DOHH2 (cell line): ENCODE measurements at regions not wholly inside any gene's neighbourhood (a gene's known extent, or its start where the extent isn't known, plus 50 kb on each side); places are given as distances from the start of the nearest gene placed in this dataset.

Experiments
- EZH2phosphoT487 ChIP-seq: fragments of 200-600 bp; sonication (generic); IDR thresholded peaks from 2 replicates; pipeline ENCODE4 v1.6.1; 2017; ENCODE audit warnings: borderline replicate concordance, mild to moderate bottlenecking, antibody characterized with exemption, low read length, moderate library complexity, mixed read lengths
- TF ChIP-seq, protein P1 (sequence below): fragments of 200-600 bp; sonication (generic); IDR thresholded peaks from one replicate; pipeline ENCODE4 v1.5.1; 2014; ENCODE audit warnings: antibody characterized with exemption, mild to moderate bottlenecking, low read depth, low read length; ENCODE audit not compliant: poor library complexity, severe bottlenecking

DNA sequence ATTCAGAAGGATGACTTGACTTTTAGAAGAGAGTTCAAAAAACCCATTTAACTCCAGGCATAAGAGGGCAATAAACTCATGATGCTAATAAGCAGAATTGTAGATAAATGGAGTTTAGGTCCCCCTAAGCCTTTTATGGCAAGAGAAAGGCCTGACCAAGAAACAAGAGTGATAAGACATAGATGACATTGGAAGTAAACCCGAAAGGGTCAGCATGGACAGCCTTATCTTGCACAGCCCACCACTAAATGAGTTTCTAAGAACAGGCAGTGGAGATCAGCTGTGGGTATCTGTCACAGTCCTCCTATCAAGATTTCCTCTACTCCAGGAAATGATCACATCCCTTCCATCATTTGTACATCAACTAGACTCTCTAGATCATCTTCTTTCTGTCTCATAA, 457.9 kb upstream of the ADAMTS9 start:
- TF ChIP-seq, protein P1, sequence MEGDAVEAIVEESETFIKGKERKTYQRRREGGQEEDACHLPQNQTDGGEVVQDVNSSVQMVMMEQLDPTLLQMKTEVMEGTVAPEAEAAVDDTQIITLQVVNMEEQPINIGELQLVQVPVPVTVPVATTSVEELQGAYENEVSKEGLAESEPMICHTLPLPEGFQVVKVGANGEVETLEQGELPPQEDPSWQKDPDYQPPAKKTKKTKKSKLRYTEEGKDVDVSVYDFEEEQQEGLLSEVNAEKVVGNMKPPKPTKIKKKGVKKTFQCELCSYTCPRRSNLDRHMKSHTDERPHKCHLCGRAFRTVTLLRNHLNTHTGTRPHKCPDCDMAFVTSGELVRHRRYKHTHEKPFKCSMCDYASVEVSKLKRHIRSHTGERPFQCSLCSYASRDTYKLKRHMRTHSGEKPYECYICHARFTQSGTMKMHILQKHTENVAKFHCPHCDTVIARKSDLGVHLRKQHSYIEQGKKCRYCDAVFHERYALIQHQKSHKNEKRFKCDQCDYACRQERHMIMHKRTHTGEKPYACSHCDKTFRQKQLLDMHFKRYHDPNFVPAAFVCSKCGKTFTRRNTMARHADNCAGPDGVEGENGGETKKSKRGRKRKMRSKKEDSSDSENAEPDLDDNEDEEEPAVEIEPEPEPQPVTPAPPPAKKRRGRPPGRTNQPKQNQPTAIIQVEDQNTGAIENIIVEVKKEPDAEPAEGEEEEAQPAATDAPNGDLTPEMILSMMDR = no peak
- TF ChIP-seq EZH2phosphoT487 = no peak
